Epithelial cell of prostate (primary cell): ENCODE measurements at regions not wholly inside any gene's neighbourhood (a gene's known extent, or its start where the extent isn't known, plus 50 kb on each side); places are given as distances from the start of the nearest gene placed in this dataset.
"Not testable (repeated sequence)": the region's sequence is repeated elsewhere in the genome, so short reads cannot be mapped to it uniquely, and the experiment has no call there.

Experiments
- DNase-seq: peaks from one replicate; pipeline ENCODE4 v3.0.0-alpha.2; 2011; ENCODE audit warnings: low read depth, low spot score
- H3K27ac ChIP-seq: fragments of 450-650 bp; 2 replicates; pipeline ENCODE4 v1.5.1; 2017; ENCODE audit warnings: mild to moderate bottlenecking

DNA sequence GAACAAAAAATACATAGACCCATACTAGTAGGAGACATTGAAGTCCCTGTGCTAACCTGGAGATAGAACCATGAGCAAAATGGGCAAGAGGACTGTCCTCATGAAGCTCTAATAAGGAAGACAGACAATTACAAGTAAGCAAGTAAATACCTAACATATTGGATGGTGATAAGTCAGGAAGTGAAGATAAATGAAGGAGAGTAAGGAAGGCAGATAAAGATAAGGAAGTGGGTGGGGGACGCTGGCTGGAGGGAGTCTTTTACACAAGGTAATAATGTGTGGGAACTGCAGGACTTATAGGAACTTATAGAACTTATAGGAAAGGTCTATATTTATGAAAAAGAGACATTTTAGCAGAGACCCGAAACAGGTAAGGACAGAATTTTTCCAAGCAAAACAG, 148.9 kb upstream of the ABI3BP start:
- H3K27ac ChIP-seq = no peak overlapping the region
- no peak for DNase-seq

DNA sequence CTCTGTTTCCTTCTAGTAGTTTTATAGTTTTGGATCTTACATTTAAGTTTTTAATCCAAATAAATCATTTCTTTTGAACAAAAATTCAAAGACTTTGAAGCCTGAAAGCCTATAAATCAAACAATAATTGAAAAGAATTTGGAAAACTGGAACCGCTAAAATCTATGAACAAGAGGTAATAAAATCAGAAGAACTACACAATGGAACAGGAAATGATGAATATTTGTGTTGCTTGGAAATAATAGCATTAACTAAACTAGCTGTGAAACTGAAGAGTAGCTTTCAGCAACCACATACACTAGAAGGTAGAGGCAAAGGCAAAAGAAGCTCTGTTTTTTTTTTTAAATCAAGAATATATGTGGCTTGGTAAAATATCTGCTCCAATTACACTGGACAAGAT, 147.9 kb upstream of the ABI3BP start:
- H3K27ac ChIP-seq = no peak overlapping the region
- DNase-seq = no peak

GRCh38 chr3:101138817-101139216, 145.6 kb upstream of the ABI3BP start:
- no peak overlapping the region for H3K27ac ChIP-seq
- DNase-seq = no peak

DNA sequence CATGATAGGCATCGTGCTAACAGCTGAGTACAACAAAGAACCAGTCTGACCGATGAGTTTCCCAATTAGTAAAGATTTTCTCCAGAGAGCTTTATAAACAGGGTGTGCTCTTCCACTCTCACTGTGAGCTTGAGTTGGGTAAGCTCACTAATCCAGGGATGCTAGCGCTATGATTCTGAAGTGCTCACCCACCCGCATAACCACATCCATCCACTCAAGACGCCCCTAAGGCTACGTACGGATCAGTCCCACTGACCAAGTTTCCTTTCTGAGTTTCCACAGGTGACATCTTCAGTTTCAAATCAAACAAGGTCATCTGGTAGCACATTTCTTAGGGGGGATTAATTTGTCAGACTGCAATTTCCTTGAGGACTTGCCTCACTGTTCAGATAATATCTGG, 141.1 kb upstream of the ABI3BP start:
- DNase-seq = no peak
- H3K27ac ChIP-seq = no peak overlapping the region

DNA sequence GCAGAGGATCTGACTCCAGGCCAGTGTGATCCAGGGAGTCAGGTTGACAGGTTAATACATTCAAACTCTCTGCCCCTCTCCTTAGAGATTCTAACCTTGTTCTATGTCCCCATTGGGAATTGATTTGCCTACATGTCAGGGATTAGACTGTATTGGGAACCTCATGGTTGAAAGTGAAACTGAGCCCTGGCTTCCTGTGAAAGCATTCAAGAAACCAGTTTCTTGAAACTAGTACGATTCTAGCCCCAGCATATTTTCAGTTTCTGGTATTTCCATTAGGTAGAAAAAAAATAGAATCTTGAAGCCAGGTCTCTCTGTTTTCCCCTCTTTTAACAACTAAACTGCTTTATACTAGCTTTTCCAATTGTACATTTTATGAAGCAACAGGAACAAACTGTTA, 140.4 kb upstream of the ABI3BP start:
- no peak for DNase-seq
- no peak overlapping the region for H3K27ac ChIP-seq

DNA sequence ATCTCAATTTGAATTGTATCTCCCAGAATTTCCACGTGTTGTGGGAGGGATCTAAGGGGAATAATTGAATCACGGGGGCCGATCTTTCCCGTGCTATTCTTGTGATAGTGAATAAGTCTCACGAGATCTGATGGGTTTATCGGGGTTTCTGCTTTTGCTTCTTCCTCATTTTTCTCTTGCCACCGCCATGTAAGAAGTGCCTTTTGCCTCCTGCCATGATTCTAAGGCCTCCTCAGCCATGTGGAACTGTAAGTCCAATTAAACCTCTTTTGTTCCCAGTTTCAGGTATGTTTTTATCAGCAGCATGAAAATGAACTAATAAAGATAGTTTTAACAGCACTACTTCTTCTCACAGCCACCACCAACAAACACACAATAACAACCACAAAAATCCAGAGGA, 140.0 kb upstream of the ABI3BP start:
- not testable (repeated sequence) for H3K27ac ChIP-seq, DNase-seq

DNA sequence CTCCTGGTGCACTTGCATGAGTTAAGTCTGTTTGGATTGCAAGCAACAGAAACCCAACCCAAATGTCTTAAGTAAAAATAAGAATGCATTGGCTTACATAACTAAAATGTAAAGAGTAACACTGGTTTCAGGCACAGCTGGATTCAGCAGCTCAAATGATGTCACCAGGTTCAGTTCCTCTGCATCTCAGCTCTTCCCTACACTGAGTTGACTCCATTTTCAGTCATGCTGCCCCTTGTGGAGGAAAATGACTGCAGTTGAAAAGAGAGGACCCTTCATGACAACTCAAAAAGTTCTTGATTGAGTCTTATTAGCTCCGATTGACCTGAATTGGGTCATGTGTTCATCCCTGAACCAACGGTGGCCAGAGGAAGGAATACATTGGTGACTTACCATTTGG, 138.5 kb upstream of the ABI3BP start:
- DNase-seq = no peak
- H3K27ac ChIP-seq = no peak overlapping the region

DNA sequence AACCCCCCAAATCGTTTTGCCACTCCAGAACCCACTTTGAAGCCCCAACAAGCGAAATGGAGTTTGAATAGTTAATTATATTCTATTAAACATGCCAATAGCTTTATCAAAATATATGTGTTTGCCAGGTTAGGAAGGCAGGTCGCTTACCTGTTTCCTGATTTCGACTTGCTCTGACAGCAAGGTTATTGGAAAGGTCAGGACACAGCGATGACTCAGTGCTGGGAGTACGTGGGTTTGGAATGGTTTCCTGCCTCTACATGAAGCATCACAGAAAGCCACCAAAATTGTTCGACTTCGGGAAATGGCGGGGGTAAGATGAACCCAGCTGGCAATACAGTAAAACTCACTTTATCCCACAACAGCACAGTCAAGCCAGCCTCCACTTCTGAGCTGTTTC, 135.6 kb upstream of the ABI3BP start:
- DNase-seq = no peak
- no peak overlapping the region for H3K27ac ChIP-seq

DNA sequence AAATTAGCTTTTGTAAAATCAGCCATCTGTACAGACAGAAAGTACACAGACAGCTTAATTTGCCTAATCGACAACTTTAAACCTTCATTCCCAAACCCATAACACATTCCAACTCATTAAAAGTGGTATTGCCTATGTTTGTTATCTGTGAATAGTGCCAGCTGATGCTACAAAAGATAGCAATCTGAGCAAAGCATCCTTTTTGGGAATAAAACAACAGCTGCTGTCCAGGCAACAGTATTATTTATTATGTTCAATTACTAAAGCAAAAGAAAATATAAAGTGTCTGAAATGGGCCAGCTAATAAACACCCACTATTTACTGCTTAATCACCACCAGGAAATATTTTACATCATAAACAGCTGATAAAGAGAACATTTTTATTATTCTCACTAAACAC, 134.8 kb upstream of the ABI3BP start:
- H3K27ac ChIP-seq = no peak overlapping the region
- no peak for DNase-seq

GRCh38 chr3:101124125-101124524, 130.9 kb upstream of the ABI3BP start:
- DNase-seq = no peak
- no peak overlapping the region for H3K27ac ChIP-seq

GRCh38 chr3:101123081-101123480, 129.9 kb upstream of the ABI3BP start:
- DNase-seq = no peak

GRCh38 chr3:101122681-101123080, 129.5 kb upstream of the ABI3BP start:
- no peak for DNase-seq
- H3K27ac ChIP-seq = no peak overlapping the region

More at GRCh38 chr3:101123081-101123480, 129.9 kb upstream of the ABI3BP start:
- no peak overlapping the region for H3K27ac ChIP-seq

GRCh38 chr3:101120039-101120438, 126.8 kb upstream of the ABI3BP start:
- H3K27ac ChIP-seq = no peak overlapping the region
- DNase-seq = no peak

GRCh38 chr3:101119535-101119934, 126.3 kb upstream of the ABI3BP start:
- DNase-seq = no peak
- no peak overlapping the region for H3K27ac ChIP-seq

DNA sequence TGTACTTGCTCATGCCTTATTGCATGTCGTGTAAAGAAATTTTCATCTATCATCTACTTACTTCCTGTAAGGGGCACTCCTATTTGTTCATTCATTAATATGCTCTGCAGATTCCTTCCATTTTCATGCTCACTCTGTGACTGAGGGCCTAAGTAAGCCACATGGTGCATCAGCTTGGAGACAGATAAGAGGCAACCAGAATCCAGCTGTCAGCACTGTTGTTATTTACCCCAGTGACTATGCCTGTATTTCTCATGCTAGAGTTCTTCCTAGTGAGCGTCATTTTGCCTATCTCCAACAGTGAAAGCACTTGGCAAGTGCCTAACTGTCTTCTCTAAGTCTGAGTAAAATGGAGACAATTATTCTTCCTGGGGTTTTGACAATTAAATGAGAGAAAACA, 124.8 kb upstream of the ABI3BP start:
- H3K27ac ChIP-seq = no peak overlapping the region
- no peak for DNase-seq

DNA sequence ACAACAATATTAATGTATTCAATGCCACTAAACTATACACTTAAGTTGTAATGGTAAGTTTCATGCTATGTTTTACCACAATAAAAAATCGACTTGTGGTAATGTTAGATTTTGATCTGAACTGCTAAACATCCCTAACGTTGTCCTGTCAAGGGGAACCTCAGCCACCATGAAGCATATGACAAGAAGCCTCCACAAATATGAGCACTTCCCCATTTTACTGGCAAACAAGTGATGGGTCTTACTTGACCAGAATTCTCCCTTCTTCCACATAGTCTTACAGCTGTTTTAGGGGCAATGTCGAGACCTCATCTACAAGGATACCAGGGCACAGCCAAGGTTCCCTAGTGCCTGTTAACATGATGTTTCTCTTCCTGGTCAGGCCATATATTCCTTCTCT, 124.2 kb upstream of the ABI3BP start:
- no peak for DNase-seq

GRCh38 chr3:101110295-101110694, 117.1 kb upstream of the ABI3BP start:
- DNase-seq, H3K27ac ChIP-seq: not testable (repeated sequence)

More for the DNA sequence above, 124.2 kb upstream of the ABI3BP start:
- no peak overlapping the region for H3K27ac ChIP-seq

DNA sequence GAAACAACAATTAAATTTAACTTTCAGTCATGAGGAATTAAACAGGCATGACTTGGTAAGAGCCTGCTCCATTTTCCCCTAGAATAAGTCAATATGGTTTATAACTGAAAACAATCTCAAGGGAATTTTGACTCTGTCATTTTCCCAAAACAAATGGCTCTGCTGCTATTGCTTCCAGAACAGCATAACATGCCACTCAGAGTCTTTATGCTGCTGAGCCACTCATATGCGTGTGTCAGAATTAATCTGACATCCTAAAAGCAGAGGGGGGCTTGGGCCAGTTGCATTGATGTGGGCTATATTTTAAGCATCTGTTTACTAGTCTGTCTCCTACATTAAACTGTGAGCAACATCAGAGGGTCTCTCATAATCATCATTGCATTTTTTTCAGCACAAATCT, 111.1 kb upstream of the ABI3BP start:
- no peak for DNase-seq

GRCh38 chr3:101102678-101103296, 109.6 kb upstream of the ABI3BP start:
- DNase-seq = no peak
- H3K27ac ChIP-seq = no peak overlapping the region

More for the DNA sequence above, 111.1 kb upstream of the ABI3BP start:
- no peak overlapping the region for H3K27ac ChIP-seq

GRCh38 chr3:101100361-101101009, 107.3 kb upstream of the ABI3BP start:
- DNase-seq = no peak
- no peak overlapping the region for H3K27ac ChIP-seq

GRCh38 chr3:101099791-101100190, 106.6 kb upstream of the ABI3BP start:
- H3K27ac ChIP-seq = no peak overlapping the region
- DNase-seq = no peak

DNA sequence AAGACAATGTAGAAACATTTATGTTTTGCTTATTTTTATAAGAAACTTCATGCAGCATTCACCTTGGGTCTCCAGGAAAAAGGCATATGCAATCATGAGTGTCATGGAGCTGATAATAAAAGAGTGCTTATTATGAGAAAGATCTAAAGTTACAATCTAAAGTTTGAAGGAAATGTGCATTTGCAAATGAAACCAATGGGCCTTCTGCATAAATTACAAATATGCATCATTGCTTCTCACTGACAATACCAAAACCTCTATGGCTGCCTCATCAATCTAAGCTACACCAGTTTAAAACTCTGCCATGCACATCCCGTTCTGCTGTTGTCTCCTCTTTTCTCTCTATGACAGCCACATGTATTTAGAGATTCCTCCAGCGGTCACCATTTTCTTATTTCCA, 103.2 kb upstream of the ABI3BP start:
- no peak for DNase-seq
- no peak overlapping the region for H3K27ac ChIP-seq
